Activated CD8-positive, alpha-beta T cell treated with anti-CD3 and anti-CD28 coated beads for 36 hours (primary cell): ENCODE measurements at regions not wholly inside any gene's neighbourhood (a gene's known extent, or its start where the extent isn't known, plus 50 kb on each side); places are given as distances from the start of the nearest gene placed in this dataset.

Source experiments
- ATAC-seq: fragments of 200-7000 bp; cut with Tn5 transposase; one replicate; pipeline ENCODE4 v1.10.0; 2021; ENCODE audit warnings: mild to moderate bottlenecking, moderate library complexity
- CTCF ChIA-PET: fragments of 350-600 bp; sonication (Branson Sonifier 250); formaldehyde crosslinking; loops from one replicate; lab custom pipeline; 2021; ENCODE audit warnings: antibody characterized with exemption; lab: Charles Lee
- POLR2A ChIA-PET: fragments of 350-600 bp; sonication (Branson Sonifier 250); formaldehyde crosslinking; loops from one replicate; lab custom pipeline; 2021; ENCODE audit warnings: antibody characterized with exemption; lab: Charles Lee
- DNase-seq: peaks from one replicate; pipeline ENCODE4 v3.0.0-alpha.2; 2020
- H3K27ac Mint-ChIP-seq: one replicate; pipeline ENCODE4 v1.8.0; 2021; ENCODE audit warnings: mild to moderate bottlenecking, mixed read lengths
- H3K27me3 Mint-ChIP-seq: one replicate; pipeline ENCODE4 v1.8.0; 2021; ENCODE audit warnings: mixed read lengths
- H3K36me3 Mint-ChIP-seq: one replicate; pipeline ENCODE4 v1.8.0; 2021; ENCODE audit warnings: low read depth, mixed read lengths
- H3K4me1 Mint-ChIP-seq: one replicate; pipeline ENCODE4 v1.8.0; 2021; ENCODE audit warnings: low read depth, mixed read lengths
- H3K4me3 Mint-ChIP-seq: one replicate; pipeline ENCODE4 v1.8.0; 2021; ENCODE audit warnings: mild to moderate bottlenecking, moderate library complexity, mixed read lengths
- H3K9me3 Mint-ChIP-seq: one replicate; pipeline ENCODE4 v1.8.0; 2021; ENCODE audit warnings: mixed read lengths
- intact Hi-C: fragments of 100-400 bp; cut with micrococcal nuclease; formaldehyde crosslinking; loops from one replicate; pipeline ENCODE4 v1.10.0; 2022
- TF ChIP-seq, protein P1 (sequence below): fragments of 200-600 bp; IDR thresholded peaks from one replicate; pipeline ENCODE4 v1.8.0; 2022; ENCODE audit warnings: antibody characterized with exemption, mild to moderate bottlenecking

GRCh38 chr12:16100206-16100605, 177.3 kb downstream of the SLC15A5 start:
- POLR2A ChIA-PET: no interaction called here
- H3K36me3 Mint-ChIP-seq: no peaks in the 10 kb centered on the region
- intact Hi-C loops: no loop called here
- no peak overlapping the region for H3K27ac Mint-ChIP-seq
- TF ChIP-seq, protein P1, sequence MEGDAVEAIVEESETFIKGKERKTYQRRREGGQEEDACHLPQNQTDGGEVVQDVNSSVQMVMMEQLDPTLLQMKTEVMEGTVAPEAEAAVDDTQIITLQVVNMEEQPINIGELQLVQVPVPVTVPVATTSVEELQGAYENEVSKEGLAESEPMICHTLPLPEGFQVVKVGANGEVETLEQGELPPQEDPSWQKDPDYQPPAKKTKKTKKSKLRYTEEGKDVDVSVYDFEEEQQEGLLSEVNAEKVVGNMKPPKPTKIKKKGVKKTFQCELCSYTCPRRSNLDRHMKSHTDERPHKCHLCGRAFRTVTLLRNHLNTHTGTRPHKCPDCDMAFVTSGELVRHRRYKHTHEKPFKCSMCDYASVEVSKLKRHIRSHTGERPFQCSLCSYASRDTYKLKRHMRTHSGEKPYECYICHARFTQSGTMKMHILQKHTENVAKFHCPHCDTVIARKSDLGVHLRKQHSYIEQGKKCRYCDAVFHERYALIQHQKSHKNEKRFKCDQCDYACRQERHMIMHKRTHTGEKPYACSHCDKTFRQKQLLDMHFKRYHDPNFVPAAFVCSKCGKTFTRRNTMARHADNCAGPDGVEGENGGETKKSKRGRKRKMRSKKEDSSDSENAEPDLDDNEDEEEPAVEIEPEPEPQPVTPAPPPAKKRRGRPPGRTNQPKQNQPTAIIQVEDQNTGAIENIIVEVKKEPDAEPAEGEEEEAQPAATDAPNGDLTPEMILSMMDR: no peak
- no peaks in the 10 kb centered on the region for H3K4me1 Mint-ChIP-seq
- no peak for ATAC-seq
- no peak overlapping the region for H3K4me3 Mint-ChIP-seq
- peaks cover 9% of the 10 kb centered on the region for H3K9me3 Mint-ChIP-seq
- no peaks in the 10 kb centered on the region for H3K27me3 Mint-ChIP-seq
- no peak for DNase-seq
- CTCF ChIA-PET: no interaction called here

- intact Hi-C loops: no loop called here
- H3K27ac Mint-ChIP-seq: no peak overlapping the region
- CTCF ChIA-PET: interaction anchor here (0.7 kb wide), 1 partner anchor 140 kb away, joined by 3 read pairs; no protein-coding TSS in a partner anchor
These were observed 181.1 kb downstream of the SLC15A5 start for GRCh38 chr12:16096273-16096849.

GRCh38 chr12:16095531-16096110, 181.9 kb downstream of the SLC15A5 start:
- Mint-ChIP-seq H3K4me3 (no peak overlapping the region), H3K36me3 (no peaks in the 10 kb centered on the region), H3K9me3 (no peaks in the 10 kb centered on the region), H3K27me3 (peaks cover 1% of the 10 kb centered on the region), H3K27ac (no peak overlapping the region), H3K4me1 (no peaks in the 10 kb centered on the region)
- DNase-seq: no peak
- TF ChIP-seq, protein P1: no peak
- CTCF ChIA-PET: interaction anchor here (0.7 kb wide), 1 partner anchor 139 kb away, joined by 3 read pairs; no protein-coding TSS in a partner anchor
- intact Hi-C loops: no loop called here
- POLR2A ChIA-PET: no interaction called here
- ATAC-seq: no peak

More at GRCh38 chr12:16096273-16096849, 181.1 kb downstream of the SLC15A5 start:
- ATAC-seq: no peak
- no peaks in the 10 kb centered on the region for H3K4me1 Mint-ChIP-seq
- H3K36me3 Mint-ChIP-seq: no peaks in the 10 kb centered on the region
- TF ChIP-seq, protein P1: no peak
- H3K9me3 Mint-ChIP-seq: no peaks in the 10 kb centered on the region
- H3K4me3 Mint-ChIP-seq: no peak overlapping the region
- peaks cover 1% of the 10 kb centered on the region for H3K27me3 Mint-ChIP-seq
- POLR2A ChIA-PET: no interaction called here
- DNase-seq: no peak

DNA sequence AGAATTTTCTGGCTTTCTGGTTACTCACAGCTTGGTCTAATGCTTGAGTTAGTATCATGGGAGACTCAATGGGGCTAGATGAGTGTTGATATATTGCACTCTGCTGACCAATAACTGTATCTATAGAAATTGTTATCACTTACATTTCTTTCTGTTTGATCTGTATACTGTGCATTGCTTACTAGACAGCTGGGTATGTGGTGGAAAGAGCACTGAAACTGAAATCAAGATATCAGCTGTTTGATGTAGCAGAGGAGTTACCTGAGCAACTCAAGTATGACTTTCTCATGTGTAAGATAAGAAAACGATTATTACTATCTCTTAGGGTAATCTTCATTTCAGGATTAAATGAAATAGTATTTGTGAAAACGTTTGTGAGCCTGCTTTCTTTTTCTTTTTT, 183.0 kb downstream of the SLC15A5 start:
- ChIA-PET POLR2A (no interaction called here), CTCF (no interaction called here)
- DNase-seq (no peak), ATAC-seq (no peak)
- Mint-ChIP-seq H3K4me3 (no peak overlapping the region), H3K4me1 (no peaks in the 10 kb centered on the region), H3K9me3 (no peaks in the 10 kb centered on the region), H3K27me3 (peaks cover 1% of the 10 kb centered on the region), H3K27ac (no peak overlapping the region), H3K36me3 (no peaks in the 10 kb centered on the region)
- intact Hi-C loops: no loop called here
- TF ChIP-seq, protein P1: no peak

DNA sequence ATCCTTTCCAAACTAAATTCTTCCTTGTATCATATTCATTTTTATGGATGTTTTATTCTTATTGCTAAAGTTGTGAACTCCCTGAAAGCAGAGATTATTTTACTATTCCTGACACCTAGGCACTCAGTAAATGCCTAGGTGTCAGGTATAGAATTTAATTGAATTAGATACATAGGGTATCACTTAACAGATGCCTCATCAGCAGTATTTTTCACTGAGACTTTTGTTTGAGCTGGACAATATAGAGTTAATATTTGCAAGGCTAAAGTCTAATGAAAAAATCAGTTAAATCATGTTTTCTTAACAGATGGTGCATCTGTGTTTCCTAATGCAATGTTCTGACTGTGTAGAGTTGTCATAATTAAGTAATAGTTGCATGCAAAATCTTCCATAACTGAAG, 182.7 kb downstream of the DERA start:
- intact Hi-C loops: no loop called here
- H3K27ac Mint-ChIP-seq: no peak overlapping the region
- POLR2A ChIA-PET: no interaction called here
- CTCF ChIA-PET: no interaction called here
- H3K9me3 Mint-ChIP-seq: no peaks in the 10 kb centered on the region
- no peaks in the 10 kb centered on the region for H3K36me3 Mint-ChIP-seq
- TF ChIP-seq, protein P1: no peak
- H3K4me3 Mint-ChIP-seq: no peak overlapping the region
- no peak for DNase-seq
- H3K27me3 Mint-ChIP-seq: peaks cover 1% of the 10 kb centered on the region
- H3K4me1 Mint-ChIP-seq: no peaks in the 10 kb centered on the region
- no peak for ATAC-seq
